ENCODE measurements at regions not wholly inside any gene's neighbourhood (a gene's known extent, or its start where the extent isn't known, plus 50 kb on each side); places are given as distances from the start of the nearest gene placed in this dataset.
"Not testable (repeated sequence)": the region's sequence is repeated elsewhere in the genome, so short reads cannot be mapped to it uniquely, and the experiment has no call there.

DNA sequence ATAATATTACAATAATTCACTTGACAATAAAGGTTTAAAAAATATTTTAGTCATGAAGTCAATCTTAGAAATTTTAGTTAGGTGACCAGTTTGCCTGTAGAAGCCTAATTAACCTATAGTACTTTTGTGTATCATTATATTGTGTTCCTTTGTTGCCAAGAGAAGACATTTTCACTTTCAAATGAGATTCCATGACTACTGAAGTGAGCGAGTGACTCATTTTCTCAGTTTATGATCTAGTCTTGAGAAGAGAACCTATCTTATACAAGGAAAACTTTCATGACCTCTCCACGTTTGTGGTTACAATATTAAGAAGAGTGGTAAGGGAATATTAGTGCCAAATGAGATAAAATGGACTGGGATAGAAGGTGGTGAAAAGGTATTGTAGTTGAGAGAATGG is 423.9 kb upstream of the CHORDC1 start:
- Mint-ChIP-seq H3K4me1 (ENCODE audit: low read depth) (no peaks in the 10 kb centered on the region), H3K4me3 (no peak overlapping the region), H3K36me3 (ENCODE audit: low read depth) (no peaks in the 10 kb centered on the region), H3K27me3 (ENCODE audit: low read depth) (no peaks in the 10 kb centered on the region), H3K27ac (no peak overlapping the region), H3K9me3 (peaks cover 14% of the 10 kb centered on the region)
- no peak for DNase-seq (ENCODE audit: low spot score)

DNA sequence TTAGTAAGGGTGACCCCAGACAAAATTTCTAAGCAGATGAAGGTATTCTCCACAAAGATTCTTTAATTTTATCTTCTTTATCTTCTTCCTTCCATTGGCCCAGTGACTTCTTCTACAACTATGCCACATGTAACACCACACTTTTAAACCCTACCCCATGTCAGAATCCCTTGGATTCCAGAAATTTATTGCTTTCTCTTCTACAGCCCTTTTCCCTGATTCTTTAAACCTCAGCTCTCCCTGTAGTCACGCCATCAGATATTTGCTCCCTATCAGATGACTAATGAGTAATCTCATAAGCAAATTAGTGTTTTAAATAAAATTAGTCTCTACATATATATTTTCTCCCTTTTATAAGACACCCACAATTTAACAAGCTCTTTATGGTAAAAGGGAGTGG is 423.4 kb upstream of the CHORDC1 start:
- no peaks in the 10 kb centered on the region for H3K27me3 Mint-ChIP-seq (ENCODE audit: low read depth)
- peaks cover 13% of the 10 kb centered on the region for H3K9me3 Mint-ChIP-seq
- H3K27ac Mint-ChIP-seq = no peak overlapping the region
- H3K4me1 Mint-ChIP-seq (ENCODE audit: low read depth) = no peaks in the 10 kb centered on the region
- DNase-seq (ENCODE audit: low spot score) = no peak
- no peaks in the 10 kb centered on the region for H3K36me3 Mint-ChIP-seq (ENCODE audit: low read depth)
- no peak overlapping the region for H3K4me3 Mint-ChIP-seq

DNA sequence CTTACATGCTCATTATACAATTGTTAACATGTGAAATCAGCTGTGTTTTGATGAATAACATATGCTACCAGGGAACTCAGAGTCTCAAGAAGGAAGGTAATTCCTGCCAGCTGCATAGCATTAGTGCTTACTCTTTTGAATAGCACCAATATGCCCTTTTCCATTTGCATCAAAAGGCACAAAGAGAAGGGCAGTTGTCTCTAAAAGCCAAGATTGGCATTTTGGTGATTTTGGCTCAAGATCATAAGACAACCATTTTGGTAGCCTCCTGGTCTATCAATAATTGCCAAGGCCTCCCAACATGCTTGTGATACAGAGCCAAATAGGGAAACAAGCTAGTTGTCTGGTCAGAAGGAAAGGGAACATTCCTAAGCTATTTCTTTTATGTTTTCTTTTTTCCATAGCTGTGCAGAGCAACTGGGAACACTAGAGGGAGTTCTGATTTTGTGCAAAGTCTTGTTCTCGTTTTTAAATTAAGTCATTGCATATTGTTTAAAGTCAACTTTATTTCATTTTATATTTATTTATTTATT is 416.7 kb upstream of the CHORDC1 start:
- Mint-ChIP-seq H3K4me1 (ENCODE audit: low read depth) (no peaks in the 10 kb centered on the region), H3K36me3 (ENCODE audit: low read depth) (no peaks in the 10 kb centered on the region), H3K27me3 (ENCODE audit: low read depth) (no peaks in the 10 kb centered on the region), H3K4me3 (no peak overlapping the region), H3K27ac (no peak overlapping the region), H3K9me3 (peaks cover 10% of the 10 kb centered on the region)
- DNase-seq (ENCODE audit: low spot score) = no peak

DNA sequence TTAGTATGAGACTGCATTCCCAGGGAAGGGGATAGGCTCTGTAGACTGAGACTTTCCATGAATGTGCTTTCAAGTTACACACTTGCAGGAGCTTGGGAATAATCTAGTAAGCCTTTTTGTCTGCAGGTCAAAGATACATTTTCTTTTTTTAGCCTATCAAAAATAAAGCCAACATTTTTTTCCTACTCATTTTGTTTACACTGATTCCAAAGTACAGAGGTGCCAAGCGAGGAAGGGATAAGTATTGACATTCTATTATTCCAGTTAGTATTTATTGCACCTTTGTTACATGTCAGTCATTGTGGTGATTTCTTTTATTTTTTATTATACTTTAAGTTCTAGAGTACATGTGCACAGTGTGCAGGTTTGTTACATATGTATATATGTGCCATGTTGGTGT is 413.0 kb upstream of the CHORDC1 start:
- no peak overlapping the region for H3K27ac Mint-ChIP-seq
- H3K36me3 Mint-ChIP-seq (ENCODE audit: low read depth) = no peaks in the 10 kb centered on the region
- no peaks in the 10 kb centered on the region for H3K27me3 Mint-ChIP-seq (ENCODE audit: low read depth)
- no peaks in the 10 kb centered on the region for H3K4me1 Mint-ChIP-seq (ENCODE audit: low read depth)
- no peak overlapping the region for H3K4me3 Mint-ChIP-seq
- peaks cover 7% of the 10 kb centered on the region for H3K9me3 Mint-ChIP-seq
- no peak for DNase-seq (ENCODE audit: low spot score)

DNA sequence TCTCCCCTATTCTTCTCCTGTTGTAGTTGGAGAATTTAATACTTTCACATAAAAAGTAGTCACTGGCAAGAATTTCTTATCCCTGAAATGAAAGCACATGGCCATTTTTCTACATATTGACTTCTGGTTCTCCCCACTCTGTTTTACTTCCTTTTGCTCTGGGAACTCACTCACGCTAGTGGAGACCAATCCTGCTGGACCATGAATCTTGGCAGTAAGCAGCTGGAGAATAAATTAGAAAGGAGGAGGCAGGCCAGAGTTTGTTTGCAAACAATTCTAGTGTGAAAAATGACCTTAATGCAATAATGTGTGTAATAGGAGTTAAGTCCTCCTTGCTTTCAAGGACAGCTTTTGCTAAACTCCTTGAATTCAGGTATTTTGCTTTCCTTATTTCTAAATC is 412.3 kb upstream of the CHORDC1 start:
- no peak for DNase-seq (ENCODE audit: low spot score)
- H3K27ac Mint-ChIP-seq = no peak overlapping the region
- H3K27me3 Mint-ChIP-seq (ENCODE audit: low read depth) = no peaks in the 10 kb centered on the region
- H3K4me3 Mint-ChIP-seq = no peak overlapping the region
- H3K9me3 Mint-ChIP-seq = peaks cover 11% of the 10 kb centered on the region
- no peaks in the 10 kb centered on the region for H3K4me1 Mint-ChIP-seq (ENCODE audit: low read depth)
- no peaks in the 10 kb centered on the region for H3K36me3 Mint-ChIP-seq (ENCODE audit: low read depth)

DNA sequence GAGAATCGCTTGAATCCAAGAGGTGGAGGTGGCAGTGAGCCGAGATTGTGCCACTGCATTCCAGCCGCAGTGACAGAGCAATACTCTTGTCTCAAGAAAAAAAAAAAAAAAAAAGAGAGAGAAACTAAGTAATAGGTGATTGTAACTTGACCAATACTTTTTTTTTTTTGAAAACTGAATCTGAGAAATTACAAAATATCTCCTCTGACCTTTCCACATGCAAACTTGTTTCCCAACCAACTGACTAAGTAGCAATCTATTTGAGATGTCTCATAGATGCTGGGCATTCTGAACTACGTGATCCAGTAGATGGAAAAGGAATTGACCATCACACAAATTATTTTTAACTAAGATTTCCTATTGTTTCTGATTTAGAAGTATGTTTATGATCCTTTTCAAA is 407.3 kb upstream of the CHORDC1 start:
- Mint-ChIP-seq H3K36me3 (ENCODE audit: low read depth) (no peaks in the 10 kb centered on the region), H3K27ac (no peak overlapping the region), H3K4me3 (no peak overlapping the region), H3K9me3 (peaks cover 8% of the 10 kb centered on the region), H3K4me1 (ENCODE audit: low read depth) (no peaks in the 10 kb centered on the region), H3K27me3 (ENCODE audit: low read depth) (no peaks in the 10 kb centered on the region)
- DNase-seq (ENCODE audit: low spot score) = no peak

DNA sequence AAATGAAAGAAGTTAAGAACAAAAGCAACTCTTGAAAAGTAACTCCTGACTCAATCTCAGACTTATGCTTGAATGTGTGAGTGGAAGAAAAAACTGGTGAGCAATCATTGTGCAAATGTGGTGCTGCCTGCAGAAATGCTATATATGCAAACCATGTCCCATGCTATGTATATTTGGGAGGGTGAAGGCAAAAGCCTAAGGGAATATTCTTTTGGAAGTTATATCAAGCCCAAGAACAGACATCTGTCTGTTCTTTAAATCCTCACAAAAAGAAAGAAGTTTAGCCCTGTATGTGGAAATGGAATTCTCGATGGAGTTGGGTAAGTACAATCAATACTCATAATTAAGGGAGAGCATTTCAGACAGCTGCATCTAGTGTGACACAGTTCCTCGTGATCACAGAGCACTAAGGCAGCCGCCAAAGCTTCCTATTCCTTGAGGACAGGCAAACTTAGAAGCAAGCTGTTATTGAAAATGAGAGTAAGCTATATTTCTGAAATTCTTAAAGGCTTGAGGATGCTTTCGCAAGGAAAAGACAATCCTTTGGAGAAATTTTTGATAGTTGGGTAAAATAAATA is 406.5 kb upstream of the CHORDC1 start:
- no peak overlapping the region for H3K4me3 Mint-ChIP-seq
- no peak for DNase-seq (ENCODE audit: low spot score)
- no peaks in the 10 kb centered on the region for H3K4me1 Mint-ChIP-seq (ENCODE audit: low read depth)
- H3K27ac Mint-ChIP-seq = no peak overlapping the region
- no peaks in the 10 kb centered on the region for H3K27me3 Mint-ChIP-seq (ENCODE audit: low read depth)
- peaks cover 13% of the 10 kb centered on the region for H3K9me3 Mint-ChIP-seq
- H3K36me3 Mint-ChIP-seq (ENCODE audit: low read depth) = no peaks in the 10 kb centered on the region

DNA sequence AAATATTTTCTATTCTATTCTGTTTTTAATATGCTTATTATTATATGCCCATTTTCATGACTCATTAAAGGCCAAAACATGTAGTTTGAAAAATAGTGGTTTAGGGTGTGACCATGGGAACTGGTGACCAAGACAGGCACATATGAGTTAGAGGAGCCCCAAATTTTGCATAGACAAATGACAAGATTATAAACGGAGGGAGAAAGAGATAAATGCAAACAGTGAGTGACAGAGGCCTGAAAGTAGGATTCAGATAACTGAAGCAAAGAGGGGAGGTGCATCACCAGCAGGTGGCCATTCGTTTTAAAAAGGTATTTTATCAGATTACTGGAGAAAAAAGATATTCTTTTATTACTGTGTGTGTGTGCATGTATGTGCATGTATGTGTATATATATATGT is 391.5 kb upstream of the CHORDC1 start:
- H3K27me3 Mint-ChIP-seq (ENCODE audit: low read depth) = no peaks in the 10 kb centered on the region
- no peak overlapping the region for H3K27ac Mint-ChIP-seq
- peaks cover 6% of the 10 kb centered on the region for H3K9me3 Mint-ChIP-seq
- no peak for DNase-seq (ENCODE audit: low spot score)
- no peaks in the 10 kb centered on the region for H3K36me3 Mint-ChIP-seq (ENCODE audit: low read depth)
- H3K4me3 Mint-ChIP-seq = no peak overlapping the region
- no peaks in the 10 kb centered on the region for H3K4me1 Mint-ChIP-seq (ENCODE audit: low read depth)

DNA sequence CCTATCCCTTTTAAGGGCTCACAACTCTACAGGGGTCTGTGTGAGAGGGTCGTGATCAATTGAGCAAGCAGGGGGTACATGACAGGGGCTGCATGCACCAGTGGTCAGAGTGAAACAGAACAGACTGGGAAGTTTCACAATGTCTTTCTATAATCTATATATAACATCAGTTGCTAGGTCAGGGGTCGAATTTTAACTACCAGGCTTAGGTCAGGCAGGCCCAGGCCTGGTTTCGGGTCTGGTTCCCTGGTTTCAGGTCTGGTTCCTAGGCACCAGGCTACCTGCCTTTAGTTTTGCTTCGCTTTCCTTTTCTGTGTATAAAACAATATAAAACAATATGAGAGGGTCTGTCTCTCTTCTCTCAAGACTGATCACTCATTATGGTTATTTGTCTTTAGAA is 390.2 kb upstream of the CHORDC1 start:
- not testable (repeated sequence) for H3K4me1 Mint-ChIP-seq (ENCODE audit: low read depth); H3K9me3 Mint-ChIP-seq; DNase-seq (ENCODE audit: low spot score); H3K4me3 Mint-ChIP-seq; H3K27ac Mint-ChIP-seq; H3K36me3 Mint-ChIP-seq (ENCODE audit: low read depth); H3K27me3 Mint-ChIP-seq (ENCODE audit: low read depth)

DNA sequence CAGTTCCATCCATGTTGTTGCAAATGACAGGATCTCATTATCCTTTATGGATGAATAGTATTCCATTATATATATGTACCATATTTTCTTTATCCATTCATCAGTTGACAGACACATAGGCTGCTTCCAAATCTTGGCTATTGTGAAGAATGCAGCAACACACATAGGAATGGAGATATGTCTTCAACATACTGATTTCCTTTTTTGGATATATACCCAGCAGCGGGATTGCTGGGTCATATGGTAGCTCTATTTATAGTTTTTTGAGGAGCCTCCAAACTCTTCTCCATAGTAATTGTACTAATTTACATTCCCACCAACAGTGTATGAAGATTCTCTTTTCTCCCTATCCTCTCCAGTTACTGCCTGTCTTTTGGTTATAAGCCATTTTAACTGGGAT is 383.9 kb upstream of the CHORDC1 start:
- H3K27ac Mint-ChIP-seq = no peak overlapping the region
- H3K27me3 Mint-ChIP-seq (ENCODE audit: low read depth) = no peaks in the 10 kb centered on the region
- peaks cover 6% of the 10 kb centered on the region for H3K9me3 Mint-ChIP-seq
- no peaks in the 10 kb centered on the region for H3K4me1 Mint-ChIP-seq (ENCODE audit: low read depth)
- DNase-seq (ENCODE audit: low spot score) = no peak
- H3K4me3 Mint-ChIP-seq = no peak overlapping the region
- no peaks in the 10 kb centered on the region for H3K36me3 Mint-ChIP-seq (ENCODE audit: low read depth)

DNA sequence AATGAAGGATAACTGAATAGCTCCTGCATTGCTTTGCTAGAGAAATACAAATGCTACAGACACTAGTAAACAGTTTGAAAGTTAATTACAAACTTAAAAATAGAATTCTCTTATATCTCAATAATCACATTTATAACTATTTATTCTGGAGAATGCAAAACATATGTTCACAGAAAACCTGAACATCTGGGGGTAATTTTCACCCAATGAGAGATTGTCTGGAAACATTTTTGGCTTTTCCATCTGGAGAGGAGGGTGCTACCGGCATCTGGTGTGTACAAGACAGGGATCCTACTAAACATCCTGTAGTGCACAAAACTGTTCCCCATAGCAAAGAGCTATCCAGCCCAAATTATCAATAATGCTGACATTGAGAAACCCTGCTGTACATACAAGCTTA is 378.4 kb upstream of the CHORDC1 start:
- DNase-seq (ENCODE audit: low spot score) = no peak
- H3K4me3 Mint-ChIP-seq = no peak overlapping the region
- H3K9me3 Mint-ChIP-seq = peaks cover 21% of the 10 kb centered on the region
- no peaks in the 10 kb centered on the region for H3K27me3 Mint-ChIP-seq (ENCODE audit: low read depth)
- H3K36me3 Mint-ChIP-seq (ENCODE audit: low read depth) = no peaks in the 10 kb centered on the region
- no peak overlapping the region for H3K27ac Mint-ChIP-seq
- no peaks in the 10 kb centered on the region for H3K4me1 Mint-ChIP-seq (ENCODE audit: low read depth)

DNA sequence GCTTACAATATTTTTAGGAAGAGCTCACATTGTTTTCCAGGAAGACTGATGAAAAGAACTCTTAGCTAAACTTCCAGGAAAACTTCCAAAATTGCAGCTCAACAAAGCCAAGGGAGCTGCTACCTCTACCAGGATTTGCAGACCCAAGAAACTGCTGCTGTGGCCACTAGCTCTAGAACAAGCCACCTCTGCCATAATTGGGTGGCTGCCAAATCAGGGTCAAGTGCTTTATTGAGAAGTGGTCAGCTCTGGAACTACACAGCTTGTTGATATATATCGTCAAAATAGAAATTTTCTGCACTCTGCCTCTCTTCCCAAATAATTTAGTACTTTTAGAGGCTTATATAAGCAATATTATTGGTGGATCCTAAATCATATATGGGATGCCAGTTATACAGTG is 371.8 kb upstream of the CHORDC1 start:
- peaks cover 21% of the 10 kb centered on the region for H3K9me3 Mint-ChIP-seq
- no peaks in the 10 kb centered on the region for H3K36me3 Mint-ChIP-seq (ENCODE audit: low read depth)
- no peaks in the 10 kb centered on the region for H3K27me3 Mint-ChIP-seq (ENCODE audit: low read depth)
- no peak overlapping the region for H3K4me3 Mint-ChIP-seq
- DNase-seq (ENCODE audit: low spot score) = no peak
- H3K27ac Mint-ChIP-seq = no peak overlapping the region
- no peaks in the 10 kb centered on the region for H3K4me1 Mint-ChIP-seq (ENCODE audit: low read depth)

DNA sequence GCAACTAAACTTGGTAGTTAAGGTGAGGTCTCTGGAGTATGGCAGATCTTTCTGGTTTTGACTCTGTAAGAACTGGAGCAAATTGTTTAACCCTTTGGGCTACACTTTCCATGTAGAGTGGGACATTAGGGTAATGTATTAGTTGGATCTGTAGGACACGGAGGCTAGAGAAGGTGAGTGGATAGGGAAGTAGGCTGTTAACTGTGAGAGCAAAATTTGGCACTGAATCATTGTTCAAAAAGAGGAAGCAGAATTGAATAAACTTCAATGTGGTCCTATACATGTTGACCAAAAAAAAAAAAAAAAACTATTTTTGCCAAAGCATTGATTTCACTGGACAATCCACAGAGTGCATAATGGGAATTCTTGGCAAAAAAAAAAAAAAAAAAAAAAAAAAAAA is 370.2 kb upstream of the CHORDC1 start:
- DNase-seq (ENCODE audit: low spot score) = no peak
- no peaks in the 10 kb centered on the region for H3K27me3 Mint-ChIP-seq (ENCODE audit: low read depth)
- H3K36me3 Mint-ChIP-seq (ENCODE audit: low read depth) = no peaks in the 10 kb centered on the region
- H3K9me3 Mint-ChIP-seq = peaks cover 16% of the 10 kb centered on the region
- no peaks in the 10 kb centered on the region for H3K4me1 Mint-ChIP-seq (ENCODE audit: low read depth)
- H3K27ac Mint-ChIP-seq = no peak overlapping the region
- no peak overlapping the region for H3K4me3 Mint-ChIP-seq

DNA sequence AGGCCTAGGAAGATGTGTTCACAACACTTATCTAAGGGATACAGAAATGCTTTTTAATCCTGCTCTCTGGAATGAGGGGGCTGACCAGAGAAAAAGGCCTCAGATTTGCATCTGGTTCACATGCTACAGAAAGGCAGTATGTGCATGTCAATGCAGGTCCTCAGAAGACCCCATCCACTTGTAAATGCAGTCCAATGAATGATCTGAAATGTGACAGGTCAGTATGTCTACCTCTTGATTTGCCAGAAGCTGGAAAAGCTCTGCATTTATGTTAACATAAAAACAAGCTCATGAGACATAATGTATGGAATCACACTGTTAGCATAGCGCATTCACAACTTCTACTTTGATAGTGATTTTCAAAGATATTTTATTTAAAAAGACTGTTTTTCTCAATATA is 367.4 kb upstream of the CHORDC1 start:
- H3K9me3 Mint-ChIP-seq = peaks cover 12% of the 10 kb centered on the region
- no peak overlapping the region for H3K27ac Mint-ChIP-seq
- no peaks in the 10 kb centered on the region for H3K4me1 Mint-ChIP-seq (ENCODE audit: low read depth)
- DNase-seq (ENCODE audit: low spot score) = no peak
- no peak overlapping the region for H3K4me3 Mint-ChIP-seq
- no peaks in the 10 kb centered on the region for H3K27me3 Mint-ChIP-seq (ENCODE audit: low read depth)
- no peaks in the 10 kb centered on the region for H3K36me3 Mint-ChIP-seq (ENCODE audit: low read depth)

DNA sequence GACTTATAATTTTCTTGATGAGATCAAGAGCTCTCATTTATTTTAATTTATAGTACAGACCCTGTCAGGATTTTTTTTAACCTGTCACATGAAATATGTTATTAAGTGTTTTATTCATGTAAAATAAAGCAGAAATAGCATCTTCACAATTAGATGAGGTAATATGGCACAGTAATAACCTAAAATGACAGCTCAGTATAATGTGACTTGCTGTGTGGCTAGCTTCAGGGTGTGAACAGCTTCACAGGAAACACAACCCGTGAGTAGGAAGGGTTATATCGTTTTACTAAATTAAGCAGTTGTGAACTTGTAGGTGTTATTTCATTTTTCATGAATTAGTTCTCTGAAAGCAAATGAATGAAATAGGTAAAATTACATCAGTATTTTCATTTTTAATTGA is 366.9 kb upstream of the CHORDC1 start:
- Mint-ChIP-seq H3K9me3 (peaks cover 12% of the 10 kb centered on the region), H3K27ac (no peak overlapping the region)

More for the DNA sequence above, 366.9 kb upstream of the CHORDC1 start:
- DNase-seq (ENCODE audit: low spot score) = no peak
- no peaks in the 10 kb centered on the region for H3K27me3 Mint-ChIP-seq (ENCODE audit: low read depth)
- no peaks in the 10 kb centered on the region for H3K36me3 Mint-ChIP-seq (ENCODE audit: low read depth)
- no peaks in the 10 kb centered on the region for H3K4me1 Mint-ChIP-seq (ENCODE audit: low read depth)
- H3K4me3 Mint-ChIP-seq = no peak overlapping the region
